ENCODE measurements at regions not wholly inside any gene's neighbourhood (a gene's known extent, or its start where the extent isn't known, plus 50 kb on each side); places are given as distances from the start of the nearest gene placed in this dataset.
"Not testable (repeated sequence)": the region's sequence is repeated elsewhere in the genome, so short reads cannot be mapped to it uniquely, and the experiment has no call there.

GRCh38 chr1:208942394-208943130 is 641.0 kb upstream of the CAMK1G start:
- no peak for DNase-seq (ENCODE audit: low read depth in 2 of 2)

GRCh38 chr1:208943291-208943690 is 640.2 kb upstream of the CAMK1G start:
- no peak for DNase-seq (ENCODE audit: low read depth in 2 of 2)

- DNase-seq (ENCODE audit: low read depth in 2 of 2), result no peak
Measured at GRCh38 chr1:208944981-208945451, 638.5 kb upstream of the CAMK1G start.

GRCh38 chr1:208950206-208950605 is 633.3 kb upstream of the CAMK1G start:
- no peak for DNase-seq (ENCODE audit: low read depth in 2 of 2)

- no peak for DNase-seq (ENCODE audit: low read depth in 2 of 2)
Measured at GRCh38 chr1:208951026-208951525, 632.4 kb upstream of the CAMK1G start.

GRCh38 chr1:208951908-208952307 is 631.6 kb upstream of the CAMK1G start:
- no peak for DNase-seq (ENCODE audit: low read depth in 2 of 2)

- DNase-seq (ENCODE audit: low read depth in 2 of 2), result no peak
Measured at GRCh38 chr1:208962867-208963266, 620.6 kb upstream of the CAMK1G start.

GRCh38 chr1:208965351-208965750 is 618.2 kb upstream of the CAMK1G start:
- DNase-seq (ENCODE audit: low read depth in 2 of 2), result no peak

- no peak for DNase-seq (ENCODE audit: low read depth in 2 of 2)
Measured at GRCh38 chr1:208967334-208967733, 616.2 kb upstream of the CAMK1G start.

GRCh38 chr1:208974717-208975116 is 608.8 kb upstream of the CAMK1G start:
- no peak for DNase-seq (ENCODE audit: low read depth in 2 of 2)

- no peak for DNase-seq (ENCODE audit: low read depth in 2 of 2)
Measured at GRCh38 chr1:208975456-208975855, 608.1 kb upstream of the CAMK1G start.

GRCh38 chr1:208977012-208977411 is 606.5 kb upstream of the CAMK1G start:
- no peak for DNase-seq (ENCODE audit: low read depth in 2 of 2)

GRCh38 chr1:208977638-208978256 is 605.8 kb upstream of the CAMK1G start:
- DNase-seq (ENCODE audit: low read depth in 2 of 2), result no peak

- no peak for DNase-seq (ENCODE audit: low read depth in 2 of 2)
Measured at GRCh38 chr1:208979776-208980175, 603.7 kb upstream of the CAMK1G start.

- no peak for DNase-seq (ENCODE audit: low read depth in 2 of 2)
Measured at GRCh38 chr1:208980605-208981004, 602.9 kb upstream of the CAMK1G start.

- no peak for DNase-seq (ENCODE audit: low read depth in 2 of 2)
Measured at GRCh38 chr1:208985231-208985630, 598.3 kb upstream of the CAMK1G start.

GRCh38 chr1:208988811-208989222 is 594.7 kb upstream of the CAMK1G start:
- no peak for DNase-seq (ENCODE audit: low read depth in 2 of 2)

- no peak for DNase-seq (ENCODE audit: low read depth in 2 of 2)
Measured at GRCh38 chr1:208990456-208990855, 593.1 kb upstream of the CAMK1G start.

- not testable (repeated sequence) for DNase-seq (ENCODE audit: low read depth in 2 of 2)
Measured at GRCh38 chr1:208997053-208997452, 586.5 kb upstream of the CAMK1G start.

- DNase-seq (ENCODE audit: low read depth in 2 of 2), result no peak
Measured at GRCh38 chr1:208997726-208998312, 585.7 kb upstream of the CAMK1G start.

GRCh38 chr1:209008586-209008985 is 574.9 kb upstream of the CAMK1G start:
- DNase-seq (ENCODE audit: low read depth in 2 of 2), result no peak

- DNase-seq (ENCODE audit: low read depth in 2 of 2), result no peak
Measured at GRCh38 chr1:209010475-209011230, 572.9 kb upstream of the CAMK1G start.
